K562 (cell line): ENCODE measurements at regions not wholly inside any gene's neighbourhood (a gene's known extent, or its start where the extent isn't known, plus 50 kb on each side); places are given as distances from the start of the nearest gene placed in this dataset.

Source experiments
- ATAC-seq: fragments of 200-7000 bp; cut with Tn5 transposase; 3 replicates; pipeline ENCODE4 v1.9.1; 2020; ENCODE audit warnings: moderate library complexity
- BruUV-seq: library from RNA; stranded (reverse); fragments of 400-500 nt; replicated peaks from 2 replicates; lab custom pipeline; 2021; lab: Mats Ljungman, UMichigan
- CTCF ChIA-PET: fragments of 300-600 bp; formaldehyde crosslinking; extraction: SDS; loops from one replicate; lab custom pipeline; 2021; ENCODE audit warnings: low intra/inter-chr PET ratio; lab: Yijun Ruan, JAX
- POLR2A ChIA-PET: fragments of 300-600, 350-650 bp; sonication (Branson Sonifier 250); formaldehyde crosslinking; extraction: SDS; loops from one replicate; lab custom pipeline; 2021; ENCODE audit warnings: antibody characterized with exemption, inconsistent platforms; lab: Yijun Ruan, JAX
- DNase-seq, 4 experiments: peaks; one replicate each; pipeline versions ENCODE4 v3.0.0 to v3.0.0-alpha.2; 2011 to 2018; ENCODE audit warnings: low spot score in 3 of 4, mixed read lengths in 3 of 4; ENCODE audit errors: extremely low read depth in 1 of 4
- FAIRE-seq: peaks from 2 replicates; lab custom pipeline; 2011; peaks lifted over from hg19 to GRCh38; lab: Jason Lieb, UNC
- H2AFZ ChIP-seq: 2 replicates; pipeline ENCODE4 v1.6.0; 2011; ENCODE audit warnings: low read depth, low read length, control low read depth, inconsistent platforms
- H3K27ac ChIP-seq: fragments of 200-600 bp; 3 replicates; pipeline ENCODE4 v1.8.0; 2011; ENCODE audit warnings: low read depth, mild to moderate bottlenecking, control low read depth, inconsistent platforms, low read length, moderate library complexity, mixed read lengths; ENCODE audit errors: extremely low read depth
- H3K27me3 ChIP-seq, 2 experiments: fragments of 300-600 bp in 1 of 2; 2 replicates in 1 of 2; 3 replicates in 1 of 2; pipeline versions ENCODE4 v1.6.0 to v1.8.0; 2011; ENCODE audit warnings: inconsistent platforms in 2 of 2, low read length in 2 of 2, mild to moderate bottlenecking in 1 of 2, mixed read lengths in 1 of 2, moderate library complexity in 1 of 2; ENCODE audit not compliant: control insufficient read depth in 2 of 2, insufficient read depth in 2 of 2
- H3K36me3 ChIP-seq: fragments of 300-600 bp; 3 replicates; pipeline ENCODE4 v1.8.0; 2011; ENCODE audit warnings: mild to moderate bottlenecking, low read length, inconsistent platforms; ENCODE audit not compliant: control insufficient read depth, insufficient read depth
- H3K4me1 ChIP-seq, 2 experiments: fragments of 200-600 bp in 1 of 2; replicated peaks in 1 of 2; 2 replicates in 1 of 2; 3 replicates in 1 of 2; pipeline versions ENCODE4 v1.5.1 to v1.8.0; 2011; ENCODE audit warnings: inconsistent platforms in 2 of 2, low read length in 2 of 2, mild to moderate bottlenecking in 1 of 2, mixed read lengths in 1 of 2, moderate library complexity in 1 of 2; ENCODE audit not compliant: control insufficient read depth in 2 of 2, insufficient read depth in 2 of 2
- H3K4me2 ChIP-seq: 2 replicates; pipeline ENCODE4 v1.6.1; 2011; ENCODE audit warnings: low read length, control low read depth, inconsistent platforms, mixed read lengths; ENCODE audit not compliant: insufficient read depth
- H3K4me3 ChIP-seq: fragments of 200-600 bp; sonication (generic), shearing (Covaris generic); 2 replicates; pipeline ENCODE4 v1.5.1; 2016; ENCODE audit warnings: control low read depth, inconsistent platforms
- H3K79me2 ChIP-seq: fragments of 200-600 bp; 3 replicates; pipeline ENCODE4 v1.8.0; 2011; ENCODE audit warnings: low read length, inconsistent platforms; ENCODE audit not compliant: control insufficient read depth, insufficient read depth
- H3K9ac ChIP-seq, 2 experiments: 2 replicates each; pipeline versions ENCODE4 v1.6.0 to v1.6.1; 2011; ENCODE audit warnings: low read depth in 2 of 2, low read length in 2 of 2, control low read depth in 1 of 2, inconsistent platforms in 1 of 2, mild to moderate bottlenecking in 1 of 2, mixed read lengths in 1 of 2; ENCODE audit not compliant: insufficient read depth in 1 of 2
- H3K9me1 ChIP-seq: one replicate; pipeline ENCODE4 v1.6.0; 2011; ENCODE audit warnings: inconsistent platforms, mild to moderate bottlenecking, low read length, moderate library complexity; ENCODE audit not compliant: control insufficient read depth, insufficient read depth
- H3K9me3 ChIP-seq: replicated peaks from 2 replicates; pipeline ENCODE4 v1.5.1; 2011; ENCODE audit warnings: low read depth, low read length, inconsistent platforms; ENCODE audit not compliant: control insufficient read depth, insufficient read depth
- H4K20me1 ChIP-seq: replicated peaks from 2 replicates; pipeline ENCODE4 v1.6.1; 2011; ENCODE audit warnings: low read length, inconsistent platforms, mixed read lengths; ENCODE audit not compliant: control insufficient read depth, insufficient read depth
- CBX3 ChIP-seq, 2 experiments: IDR thresholded peaks; 1 replicate in 1 of 2; 2 replicates in 1 of 2; pipeline ENCODE4 v1.6.1; 2012; ENCODE audit warnings: inconsistent platforms in 2 of 2, low read length in 2 of 2, borderline replicate concordance in 1 of 2, control low read depth in 1 of 2
- ESRRA ChIP-seq: fragments of 450-650 bp; IDR thresholded peaks from 2 replicates; pipeline ENCODE4 v1.6.1; 2014; ENCODE audit warnings: low read depth, mild to moderate bottlenecking, moderate library complexity, borderline replicate concordance
- ETV5 ChIP-seq: sonication (generic); formaldehyde crosslinking; IDR thresholded peaks from 2 replicates; pipeline ENCODE4 v1.4.0; 2020; ENCODE audit warnings: low read depth, mild to moderate bottlenecking, missing genetic modification reagents
- GATA2 ChIP-seq: sonication (generic); formaldehyde crosslinking; IDR thresholded peaks from 2 replicates; pipeline ENCODE4 v1.4.0; 2020; ENCODE audit warnings: mild to moderate bottlenecking, missing genetic modification reagents
- IRF2 ChIP-seq: sonication (generic); formaldehyde crosslinking; IDR thresholded peaks from 2 replicates; pipeline ENCODE4 v1.8.1; 2022; ENCODE audit warnings: mild to moderate bottlenecking, missing genetic modification reagents
- LCOR ChIP-seq: sonication (generic); formaldehyde crosslinking; IDR thresholded peaks from 2 replicates; pipeline ENCODE4 v1.8.0; 2022; ENCODE audit warnings: mild to moderate bottlenecking, missing genetic modification reagents
- NCOA6 ChIP-seq: fragments of 450-650 bp; IDR thresholded peaks from 2 replicates; pipeline ENCODE4 v1.6.1; 2017; ENCODE audit warnings: mild to moderate bottlenecking
- NFE2 ChIP-seq: IDR thresholded peaks from 2 replicates; pipeline ENCODE4 v1.6.1; 2014; ENCODE audit warnings: antibody characterized with exemption, low read depth
- NR2C1 ChIP-seq, 2 experiments: fragments of 450-650 bp; IDR thresholded peaks; 2 replicates each; pipeline ENCODE4 v1.6.1; 2017; ENCODE audit warnings: mild to moderate bottlenecking in 2 of 2, antibody characterized with exemption in 1 of 2, inconsistent platforms in 1 of 2, missing compliant biosample characterization in 1 of 2, missing genetic modification characterization in 1 of 2
- SOX6 ChIP-seq: fragments of 450-650 bp; IDR thresholded peaks from 2 replicates; pipeline ENCODE4 v1.6.1; 2014; ENCODE audit warnings: mild to moderate bottlenecking
- WGBS: fragments of 100-300 bp; shearing (Covaris generic); methylation state at CpG from one replicate; pipeline ENCODE4 v1.1.6; 2016; ENCODE audit warnings: low coverage, mixed read lengths; ENCODE audit not compliant: insufficient coverage; ENCODE audit errors: missing lambda C conversion rate; 5-methylcytosine and 5-hydroxymethylcytosine counted together
- in situ Hi-C: fragments of 300-500 bp; cut with MboI; formaldehyde crosslinking; loops from 4 replicates; pipeline ENCODE4 v1.15.0; 2018; ENCODE audit warnings: inconsistent platforms, mixed read lengths
- intact Hi-C: fragments of 100-400 bp; cut with micrococcal nuclease; formaldehyde crosslinking; loops from 2 replicates; pipeline ENCODE4 v1.14.2; 2022
- TF ChIP-seq, protein P1 (sequence below), 2 experiments: fragments of 450-650 bp in 1 of 2; sonication (generic) in 1 of 2; formaldehyde crosslinking in 1 of 2; IDR thresholded peaks in 1 of 2; conservative IDR thresholded peaks in 1 of 2; 2 replicates each; pipeline versions ENCODE4 v1.6.1 to v1.8.1; 2016 to 2023; ENCODE audit warnings: mild to moderate bottlenecking in 2 of 2, moderate library complexity in 2 of 2, inconsistent platforms in 1 of 2, missing genetic modification reagents in 1 of 2
- TF ChIP-seq, protein P2 (sequence below): fragments of 450-650 bp; IDR thresholded peaks from 2 replicates; pipeline ENCODE4 v1.6.1; 2016; ENCODE audit warnings: missing biosample characterization, missing genetic modification characterization
- TF ChIP-seq, protein P3 (sequence below): sonication (generic); formaldehyde crosslinking; IDR thresholded peaks from 2 replicates; pipeline ENCODE4 v1.9.0; 2022; ENCODE audit warnings: mild to moderate bottlenecking, missing genetic modification reagents
- TF ChIP-seq, protein P4 (sequence below): fragments of 450-650 bp; IDR thresholded peaks from 2 replicates; pipeline ENCODE4 v1.6.1; 2017; ENCODE audit warnings: antibody characterized with exemption

DNA sequence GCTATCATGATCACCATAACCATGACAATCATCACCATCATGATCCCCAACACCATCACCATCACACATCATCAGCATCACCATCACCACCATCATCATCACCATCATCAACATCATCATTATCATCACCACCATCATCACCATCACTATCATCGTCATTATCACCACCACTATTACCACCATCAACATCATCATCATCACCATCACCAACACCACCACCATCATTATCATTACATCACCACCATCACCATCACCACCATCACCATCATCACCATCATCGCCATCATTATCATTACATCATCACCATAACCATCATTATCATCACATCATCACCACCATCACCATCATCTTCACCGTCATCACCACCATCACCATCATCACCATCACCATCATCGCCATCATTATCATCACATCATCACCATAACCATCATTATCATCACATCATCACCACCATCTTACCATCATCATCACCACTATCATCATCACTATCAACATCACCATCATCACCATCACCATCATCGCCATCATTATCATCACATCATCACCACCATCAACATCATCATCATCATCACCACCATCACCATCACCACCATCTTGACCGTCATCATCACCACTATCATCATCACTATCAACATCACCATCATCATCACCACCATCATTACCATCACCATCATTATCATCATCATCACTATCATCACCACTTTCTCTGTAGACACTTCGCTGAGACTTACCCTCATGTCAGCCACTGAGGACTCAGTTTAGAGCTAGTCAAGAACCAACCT lies 366.0 kb downstream of the C16orf95 start:
- no peak overlapping the region for H2AFZ ChIP-seq
- peaks cover 0 to 2% of the 10 kb centered on the region in 2 experiments; a peak in 2 of 5 replicates for H3K4me1 ChIP-seq
- peaks cover 2% of the 10 kb centered on the region for H3K9me1 ChIP-seq
- H3K9me3 ChIP-seq: peaks cover 2% of the 10 kb centered on the region; the same call in 1 of the 2 replicates
- no peak for ATAC-seq
- peak; percentile 67 for FAIRE-seq
- in situ Hi-C loops (no loop called here), intact Hi-C loops (no loop called here)
- H3K4me3 ChIP-seq: no peak overlapping the region
- BruUV-seq: no TSS peak
- H4K20me1 ChIP-seq: no peaks in the 10 kb centered on the region; the same call in 1 of the 2 replicates
- WGBS: 3% methylated on average over 7 of the region's 7 CpGs
- H3K27ac ChIP-seq: no peak overlapping the region
- no peak overlapping the region for H3K4me2 ChIP-seq
- ChIA-PET CTCF (no interaction called here), POLR2A (interaction anchor here (0.7 kb wide), 1 partner anchor 666 kb away, joined by 4 read pairs; no protein-coding TSS in a partner anchor)
- peaks cover 3 to 40% of the 10 kb centered on the region in 2 experiments; a peak in 3 of 5 replicates for H3K27me3 ChIP-seq
- H3K79me2 ChIP-seq: no peaks in the 10 kb centered on the region
- H3K9ac ChIP-seq: no peak overlapping the region
- no peak for DNase-seq
- H3K36me3 ChIP-seq: no peaks in the 10 kb centered on the region
- TF ChIP-seq NR2C1 (IDR thresholded peaks at IDR 0.05): no peak
- TF ChIP-seq NR2C1 (tag; IDR thresholded peaks at IDR 0.05): no peak
- no peak for TF ChIP-seq IRF2 (CRISPR knock-in tag)
- TF ChIP-seq SOX6: no peak
- TF ChIP-seq, protein P1, sequence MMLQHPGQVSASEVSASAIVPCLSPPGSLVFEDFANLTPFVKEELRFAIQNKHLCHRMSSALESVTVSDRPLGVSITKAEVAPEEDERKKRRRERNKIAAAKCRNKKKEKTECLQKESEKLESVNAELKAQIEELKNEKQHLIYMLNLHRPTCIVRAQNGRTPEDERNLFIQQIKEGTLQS (IDR thresholded peaks at IDR 0.05): peak; percentile 78
- TF ChIP-seq, protein P1 (CRISPR knock-in tag; conservative IDR thresholded peaks at IDR 0.05): no peak
- TF ChIP-seq, protein P2, sequence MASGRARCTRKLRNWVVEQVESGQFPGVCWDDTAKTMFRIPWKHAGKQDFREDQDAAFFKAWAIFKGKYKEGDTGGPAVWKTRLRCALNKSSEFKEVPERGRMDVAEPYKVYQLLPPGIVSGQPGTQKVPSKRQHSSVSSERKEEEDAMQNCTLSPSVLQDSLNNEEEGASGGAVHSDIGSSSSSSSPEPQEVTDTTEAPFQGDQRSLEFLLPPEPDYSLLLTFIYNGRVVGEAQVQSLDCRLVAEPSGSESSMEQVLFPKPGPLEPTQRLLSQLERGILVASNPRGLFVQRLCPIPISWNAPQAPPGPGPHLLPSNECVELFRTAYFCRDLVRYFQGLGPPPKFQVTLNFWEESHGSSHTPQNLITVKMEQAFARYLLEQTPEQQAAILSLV (tag): no peak
- no peak for TF ChIP-seq ETV5
- no peak for TF ChIP-seq NCOA6
- TF ChIP-seq ESRRA: no peak
- TF ChIP-seq, protein P3, sequence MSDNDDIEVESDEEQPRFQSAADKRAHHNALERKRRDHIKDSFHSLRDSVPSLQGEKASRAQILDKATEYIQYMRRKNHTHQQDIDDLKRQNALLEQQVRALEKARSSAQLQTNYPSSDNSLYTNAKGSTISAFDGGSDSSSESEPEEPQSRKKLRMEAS (CRISPR knock-in tag): no peak
- TF ChIP-seq LCOR (CRISPR knock-in tag): no peak
- no peak for TF ChIP-seq CBX3 (IDR thresholded peaks at IDR 0.05; ENCODE audit: borderline replicate concordance in 1 of 2, low read length in 2 of 2)
- TF ChIP-seq NFE2: no peak
- TF ChIP-seq GATA2 (CRISPR knock-in tag): 0 out of 2 replicates have a peak, but pooled peaks have one; percentile 29
- TF ChIP-seq, protein P4, sequence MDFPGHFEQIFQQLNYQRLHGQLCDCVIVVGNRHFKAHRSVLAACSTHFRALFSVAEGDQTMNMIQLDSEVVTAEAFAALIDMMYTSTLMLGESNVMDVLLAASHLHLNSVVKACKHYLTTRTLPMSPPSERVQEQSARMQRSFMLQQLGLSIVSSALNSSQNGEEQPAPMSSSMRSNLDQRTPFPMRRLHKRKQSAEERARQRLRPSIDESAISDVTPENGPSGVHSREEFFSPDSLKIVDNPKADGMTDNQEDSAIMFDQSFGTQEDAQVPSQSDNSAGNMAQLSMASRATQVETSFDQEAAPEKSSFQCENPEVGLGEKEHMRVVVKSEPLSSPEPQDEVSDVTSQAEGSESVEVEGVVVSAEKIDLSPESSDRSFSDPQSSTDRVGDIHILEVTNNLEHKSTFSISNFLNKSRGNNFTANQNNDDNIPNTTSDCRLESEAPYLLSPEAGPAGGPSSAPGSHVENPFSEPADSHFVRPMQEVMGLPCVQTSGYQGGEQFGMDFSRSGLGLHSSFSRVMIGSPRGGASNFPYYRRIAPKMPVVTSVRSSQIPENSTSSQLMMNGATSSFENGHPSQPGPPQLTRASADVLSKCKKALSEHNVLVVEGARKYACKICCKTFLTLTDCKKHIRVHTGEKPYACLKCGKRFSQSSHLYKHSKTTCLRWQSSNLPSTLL: peak; percentile 26; the same call in 1 of the 2 replicates
